Type B pancreatic cell (in vitro differentiated cells): ENCODE measurements at regions not wholly inside any gene's neighbourhood (a gene's known extent, or its start where the extent isn't known, plus 50 kb on each side); places are given as distances from the start of the nearest gene placed in this dataset.

Experiments used
- DNase-seq: peaks from one replicate; pipeline ENCODE4 v3.0.0; 2021; ENCODE audit warnings: mixed read lengths; ENCODE audit not compliant: unreplicated experiment; ENCODE audit errors: extremely low spot score
- H3K27ac Mint-ChIP-seq: 2 replicates; pipeline ENCODE4 v1.8.0; 2021; ENCODE audit warnings: mild to moderate bottlenecking, mixed read lengths
- H3K27me3 Mint-ChIP-seq: 2 replicates; pipeline ENCODE4 v1.8.0; 2021; ENCODE audit warnings: mixed read lengths
- H3K36me3 Mint-ChIP-seq: 2 replicates; pipeline ENCODE4 v1.8.0; 2021; ENCODE audit warnings: mixed read lengths
- H3K4me1 Mint-ChIP-seq: one replicate; pipeline ENCODE4 v1.8.0; 2021; ENCODE audit warnings: mixed read lengths; ENCODE audit not compliant: unreplicated experiment
- H3K4me3 Mint-ChIP-seq: 2 replicates; pipeline ENCODE4 v1.8.0; 2021; ENCODE audit warnings: mild to moderate bottlenecking, mixed read lengths
- H3K9me3 Mint-ChIP-seq: 2 replicates; pipeline ENCODE4 v1.8.0; 2021; ENCODE audit warnings: mixed read lengths
- CTCF ChIP-seq: fragments of 200-600 bp; sonication (generic); conservative IDR thresholded peaks from 2 replicates; pipeline ENCODE4 v1.5.0; 2021; ENCODE audit warnings: antibody characterized with exemption, mild to moderate bottlenecking

- DNase-seq: no peak
- peak; percentile 90 for TF ChIP-seq CTCF
- Mint-ChIP-seq H3K9me3 (no peaks in the 10 kb centered on the region), H3K36me3 (no peaks in the 10 kb centered on the region), H3K27me3 (peaks cover 12% of the 10 kb centered on the region), H3K4me1 (peaks cover 8% of the 10 kb centered on the region), H3K4me3 (peak overlapping the region; percentile 10), H3K27ac (no peak overlapping the region)
These were observed 75.0 kb downstream of the JRKL start for GRCh38 chr11:96464700-96465307.

GRCh38 chr11:96465512-96465911 lies 75.7 kb downstream of the JRKL start:
- H3K27me3 Mint-ChIP-seq: peaks cover 12% of the 10 kb centered on the region
- no peak overlapping the region for H3K4me3 Mint-ChIP-seq
- peaks cover 8% of the 10 kb centered on the region for H3K4me1 Mint-ChIP-seq
- H3K27ac Mint-ChIP-seq: no peak overlapping the region
- DNase-seq: no peak
- TF ChIP-seq CTCF: no peak
- H3K36me3 Mint-ChIP-seq: no peaks in the 10 kb centered on the region
- H3K9me3 Mint-ChIP-seq: no peaks in the 10 kb centered on the region

GRCh38 chr11:96466607-96467006 lies 76.8 kb downstream of the JRKL start:
- Mint-ChIP-seq H3K9me3 (no peaks in the 10 kb centered on the region), H3K4me1 (peaks cover 8% of the 10 kb centered on the region), H3K36me3 (no peaks in the 10 kb centered on the region), H3K27ac (no peak overlapping the region), H3K27me3 (peaks cover 9% of the 10 kb centered on the region), H3K4me3 (no peak overlapping the region)
- TF ChIP-seq CTCF: no peak
- DNase-seq: no peak

- H3K36me3 Mint-ChIP-seq: no peaks in the 10 kb centered on the region
- no peak for DNase-seq
- TF ChIP-seq CTCF: no peak
- no peak overlapping the region for H3K4me3 Mint-ChIP-seq
- no peak overlapping the region for H3K27ac Mint-ChIP-seq
- H3K27me3 Mint-ChIP-seq: peaks cover 3% of the 10 kb centered on the region
- H3K4me1 Mint-ChIP-seq: peaks cover 2% of the 10 kb centered on the region
- H3K9me3 Mint-ChIP-seq: peaks cover 7% of the 10 kb centered on the region
These were observed 80.0 kb downstream of the JRKL start for GRCh38 chr11:96469776-96470175.

DNA sequence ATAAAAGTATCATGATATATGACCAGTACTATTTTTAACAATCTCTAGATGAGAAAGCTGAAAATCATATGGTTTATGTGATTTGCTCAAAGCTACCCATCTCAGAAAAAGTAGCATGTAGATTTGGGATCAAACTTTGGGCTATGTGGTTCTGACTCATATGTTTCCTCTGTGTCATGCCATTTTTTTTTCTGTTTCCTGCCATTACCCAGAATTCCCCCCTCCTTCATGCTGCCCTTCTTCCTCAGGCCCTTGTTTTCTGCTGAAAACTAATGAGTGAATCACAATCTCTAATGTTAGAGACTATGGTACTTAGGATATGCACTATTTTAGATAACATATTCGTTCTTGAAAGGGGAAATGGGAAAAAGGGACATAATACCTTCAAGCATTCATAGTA lies 80.7 kb downstream of the JRKL start:
- Mint-ChIP-seq H3K27me3 (peaks cover 3% of the 10 kb centered on the region), H3K36me3 (no peaks in the 10 kb centered on the region), H3K9me3 (peaks cover 7% of the 10 kb centered on the region), H3K4me3 (no peak overlapping the region), H3K4me1 (no peaks in the 10 kb centered on the region), H3K27ac (no peak overlapping the region)
- TF ChIP-seq CTCF: no peak
- no peak for DNase-seq

GRCh38 chr11:96472085-96472484 lies 82.3 kb downstream of the JRKL start:
- no peaks in the 10 kb centered on the region for H3K4me1 Mint-ChIP-seq
- H3K27me3 Mint-ChIP-seq: no peaks in the 10 kb centered on the region
- no peaks in the 10 kb centered on the region for H3K36me3 Mint-ChIP-seq
- no peak for TF ChIP-seq CTCF
- peaks cover 7% of the 10 kb centered on the region for H3K9me3 Mint-ChIP-seq
- DNase-seq: no peak
- H3K27ac Mint-ChIP-seq: no peak overlapping the region
- H3K4me3 Mint-ChIP-seq: no peak overlapping the region
